Spinal cord (tissue), 9 donors: ENCODE measurements at regions not wholly inside any gene's neighbourhood (a gene's known extent, or its start where the extent isn't known, plus 50 kb on each side); places are given as distances from the start of the nearest gene placed in this dataset.

Experiments used
- DNase-seq, 6 donors: peaks; one replicate each; pipeline versions ENCODE4 v3.0.0 to v3.0.0-alpha.2; 2013 to 2015; ENCODE audit warnings: low spot score in 6 of 6, low read depth in 4 of 6
- H3K27ac ChIP-seq: one replicate; pipeline ENCODE4 v1.5.1; 2013; ENCODE audit warnings: low read depth, low read length, control low read depth
- H3K27me3 ChIP-seq: one replicate; pipeline ENCODE4 v1.6.1; 2013; ENCODE audit warnings: low read length; ENCODE audit not compliant: control insufficient read depth, insufficient read depth
- H3K36me3 ChIP-seq: one replicate; pipeline ENCODE4 v1.6.1; 2013; ENCODE audit warnings: low read length; ENCODE audit not compliant: control insufficient read depth, insufficient read depth
- H3K4me1 ChIP-seq: one replicate; pipeline ENCODE4 v1.6.1; 2013; ENCODE audit warnings: low read length; ENCODE audit not compliant: control insufficient read depth, insufficient read depth
- H3K4me3 ChIP-seq: one replicate; pipeline ENCODE4 v1.5.1; 2013; ENCODE audit warnings: low read depth, low read length, control low read depth
- H3K9me3 ChIP-seq: one replicate; pipeline ENCODE4 v1.6.1; 2013; ENCODE audit warnings: low read length; ENCODE audit not compliant: control insufficient read depth, insufficient read depth
- WGBS: methylation state at CpG from one replicate; pipeline ENCODE4 v1.1.5; 2013; ENCODE audit warnings: missing lambda C conversion rate; ENCODE audit not compliant: insufficient coverage; 5-methylcytosine and 5-hydroxymethylcytosine counted together
- donor health status: healthy.

DNA sequence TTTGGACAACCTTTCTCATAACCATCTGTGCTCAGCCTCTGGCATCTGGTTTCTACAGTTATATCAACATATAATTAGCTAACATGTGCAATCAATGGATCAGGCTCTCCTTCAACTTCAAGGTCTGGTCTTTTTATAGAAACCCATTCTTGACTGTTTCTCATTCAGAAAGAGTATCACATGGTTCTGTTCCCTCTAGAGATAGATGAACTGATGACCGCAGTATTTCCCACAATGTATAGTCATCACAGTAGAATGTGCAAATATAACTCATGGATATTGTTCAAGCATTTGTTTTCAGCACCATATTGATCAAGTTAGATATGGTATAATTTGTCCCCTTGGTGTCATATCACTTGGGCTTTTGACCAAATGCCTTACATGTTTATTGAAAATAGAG is 656.2 kb downstream of the FRK start:
- no peak for DNase-seq
- Histone ChIP-seq H3K9me3 (no peaks in the 10 kb centered on the region), H3K27ac (no peak overlapping the region), H3K36me3 (no peaks in the 10 kb centered on the region), H3K27me3 (no peaks in the 10 kb centered on the region), H3K4me1 (no peaks in the 10 kb centered on the region), H3K4me3 (no peak overlapping the region)
- no CpG with 5 or more reads among the region's 1 CpG for WGBS

DNA sequence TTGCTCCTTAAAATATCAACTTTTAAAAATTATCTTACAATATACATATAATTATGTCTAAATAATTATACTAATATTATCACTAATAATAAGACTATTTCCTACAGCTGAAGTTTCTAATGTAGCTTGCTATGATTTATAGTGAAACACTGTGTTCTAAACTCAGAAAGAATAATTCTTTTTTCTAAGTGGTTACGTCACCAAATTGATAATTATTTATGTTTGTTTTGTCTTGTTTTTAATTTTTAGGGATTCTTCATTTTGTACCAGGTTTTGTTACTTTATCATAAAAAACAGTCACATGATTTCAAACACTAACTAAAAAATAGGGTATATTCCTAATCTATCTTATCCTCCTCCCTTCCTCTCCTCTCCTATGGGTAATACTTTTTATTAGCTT is 662.1 kb downstream of the FRK start:
- H3K9me3 ChIP-seq = no peaks in the 10 kb centered on the region
- no peaks in the 10 kb centered on the region for H3K36me3 ChIP-seq
- no peak overlapping the region for H3K27ac ChIP-seq
- no peak for DNase-seq
- WGBS = no CpG with 5 or more reads among the region's 1 CpG
- no peaks in the 10 kb centered on the region for H3K4me1 ChIP-seq
- no peak overlapping the region for H3K4me3 ChIP-seq
- H3K27me3 ChIP-seq = no peaks in the 10 kb centered on the region

DNA sequence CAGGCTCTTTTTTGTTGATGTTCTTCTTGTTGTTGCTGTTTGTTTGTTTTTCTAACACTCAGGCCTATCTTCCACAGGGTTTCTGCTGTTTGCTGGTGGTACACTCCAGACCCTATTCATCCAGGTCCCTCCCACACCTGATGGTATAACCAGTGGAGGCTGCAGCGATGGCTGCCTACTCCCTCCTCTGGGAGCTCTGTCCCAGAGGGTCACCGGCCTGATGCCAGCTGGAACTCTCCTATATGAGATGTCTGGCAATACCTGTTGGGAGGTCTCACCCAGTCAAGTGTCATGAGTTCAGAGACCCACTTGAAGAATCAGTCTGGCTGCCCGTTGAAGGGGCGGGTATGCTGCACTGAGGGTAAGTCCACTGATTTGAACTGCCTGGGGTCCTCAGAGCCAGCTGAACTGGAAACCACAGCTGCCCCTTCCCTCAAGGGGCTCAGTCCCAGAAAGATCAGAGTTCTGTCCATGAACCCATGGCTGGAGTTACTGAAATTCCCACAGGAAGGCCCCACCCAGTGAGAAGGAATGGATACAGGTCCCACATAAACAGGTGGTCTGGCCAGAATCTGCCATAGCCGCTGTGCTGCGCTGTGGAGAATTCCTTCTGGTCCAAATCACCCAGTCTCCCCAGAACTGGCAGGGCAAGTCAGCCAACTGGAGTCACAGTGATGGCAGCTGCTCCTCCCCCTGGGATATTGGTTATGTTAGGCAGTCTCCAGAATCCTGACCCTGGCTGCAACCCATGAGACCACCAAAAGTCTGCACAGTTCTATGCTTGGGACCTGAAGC is 664.4 kb downstream of the FRK start:
- no peak overlapping the region for H3K4me3 ChIP-seq
- no peaks in the 10 kb centered on the region for H3K4me1 ChIP-seq
- DNase-seq = no peak
- H3K36me3 ChIP-seq = no peaks in the 10 kb centered on the region
- WGBS = 84% methylated on average over 6 of the region's 6 CpGs
- no peaks in the 10 kb centered on the region for H3K27me3 ChIP-seq
- peaks cover 1% of the 10 kb centered on the region for H3K9me3 ChIP-seq
- H3K27ac ChIP-seq = no peak overlapping the region

DNA sequence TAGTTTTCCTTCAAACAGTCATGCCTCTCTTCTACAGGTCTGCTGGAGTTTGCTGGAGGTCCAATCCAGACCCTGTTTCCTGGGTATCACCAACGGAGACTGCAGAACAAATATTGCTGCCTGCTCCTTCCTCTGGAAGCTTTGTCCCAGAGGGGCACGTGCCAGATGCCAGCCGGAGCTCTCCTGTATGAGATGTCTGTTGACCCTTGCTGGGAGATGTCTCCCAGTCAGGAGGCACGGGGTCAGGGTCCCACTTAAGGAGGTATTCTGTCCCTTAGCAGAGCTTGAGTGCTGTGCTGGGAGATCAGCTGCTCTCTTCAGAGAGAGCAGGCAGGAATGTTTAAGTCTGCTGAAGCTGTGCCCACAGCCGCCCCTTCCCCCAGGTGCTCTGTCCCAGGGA is 666.9 kb downstream of the FRK start:
- Histone ChIP-seq H3K4me1 (no peaks in the 10 kb centered on the region), H3K27me3 (no peaks in the 10 kb centered on the region), H3K36me3 (no peaks in the 10 kb centered on the region), H3K9me3 (peaks cover 1% of the 10 kb centered on the region), H3K27ac (no peak overlapping the region), H3K4me3 (no peak overlapping the region)
- WGBS = 95% methylated on average over 5 of the region's 5 CpGs
- DNase-seq = no peak

DNA sequence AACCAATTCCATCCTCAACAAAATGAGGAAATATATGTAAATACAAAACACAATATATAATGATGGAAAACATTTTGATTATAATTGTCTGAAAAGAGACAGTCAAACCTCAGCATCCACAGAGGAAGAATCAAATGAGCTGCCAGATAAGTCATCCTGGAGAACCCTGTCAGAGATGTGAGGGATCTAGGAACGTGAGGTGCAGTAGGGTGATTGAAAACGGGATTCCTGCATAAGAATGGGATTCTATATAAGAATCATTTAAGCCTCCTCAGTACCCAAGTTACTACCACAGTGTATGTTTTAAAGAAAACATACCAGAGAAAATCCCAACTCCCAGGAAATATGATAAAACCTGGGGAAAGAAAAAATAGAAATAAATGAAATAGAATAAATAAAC is 690.5 kb downstream of the FRK start:
- Histone ChIP-seq H3K4me1 (no peaks in the 10 kb centered on the region), H3K36me3 (no peaks in the 10 kb centered on the region), H3K4me3 (no peak overlapping the region), H3K27me3 (no peaks in the 10 kb centered on the region), H3K27ac (no peak overlapping the region), H3K9me3 (no peaks in the 10 kb centered on the region)
- DNase-seq = no peak
- no CpG with 5 or more reads among the region's 2 CpGs for WGBS

DNA sequence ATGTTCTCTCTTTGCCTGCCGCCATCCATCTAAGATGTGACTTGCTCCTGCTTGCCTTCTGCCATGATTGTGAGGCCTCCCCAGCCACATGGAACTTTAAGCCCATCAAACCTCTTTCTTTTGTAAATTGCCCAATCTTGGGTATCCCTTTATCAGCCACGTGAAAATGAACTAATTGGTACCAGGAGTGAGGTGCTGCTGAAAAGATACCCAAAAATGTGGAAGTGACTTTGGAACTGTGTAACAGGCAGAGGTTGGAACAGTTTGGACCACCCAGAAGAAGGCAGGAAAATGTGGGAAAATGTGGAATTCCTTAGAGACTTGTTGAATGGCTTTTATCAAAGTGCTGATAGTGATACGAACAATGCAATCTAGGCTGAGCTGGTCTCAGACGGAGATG is 694.9 kb downstream of the FRK start:
- WGBS = 100% methylated on average over 3 of the region's 4 CpGs
- no peak overlapping the region for H3K27ac ChIP-seq
- H3K4me3 ChIP-seq = no peak overlapping the region
- no peaks in the 10 kb centered on the region for H3K9me3 ChIP-seq
- H3K27me3 ChIP-seq = no peaks in the 10 kb centered on the region
- DNase-seq = no peak
- H3K36me3 ChIP-seq = no peaks in the 10 kb centered on the region
- no peaks in the 10 kb centered on the region for H3K4me1 ChIP-seq

DNA sequence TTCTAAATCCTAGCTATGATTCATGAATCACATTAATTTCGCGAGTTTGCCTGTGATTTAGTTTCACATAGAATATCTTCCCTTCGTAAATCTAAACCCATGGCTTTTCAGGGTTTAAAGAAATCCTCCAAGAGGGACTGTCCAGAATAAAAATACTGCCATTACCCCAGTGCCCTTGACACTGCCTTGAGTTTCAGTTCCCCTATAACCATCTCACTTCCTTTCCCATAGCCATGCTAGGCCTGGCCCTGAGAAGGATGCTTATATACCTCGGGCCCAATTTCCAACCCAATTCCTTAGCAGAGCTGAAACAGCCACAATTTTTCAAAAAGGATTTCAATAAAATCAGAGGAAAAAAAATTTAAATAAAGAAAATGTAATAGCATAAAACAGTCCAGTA is 697.3 kb downstream of the FRK start:
- Histone ChIP-seq H3K27me3 (no peaks in the 10 kb centered on the region), H3K27ac (no peak overlapping the region), H3K4me3 (no peak overlapping the region), H3K36me3 (no peaks in the 10 kb centered on the region), H3K4me1 (no peaks in the 10 kb centered on the region), H3K9me3 (no peaks in the 10 kb centered on the region)
- no peak for DNase-seq
- WGBS = 97% methylated on average over 3 of the region's 4 CpGs

DNA sequence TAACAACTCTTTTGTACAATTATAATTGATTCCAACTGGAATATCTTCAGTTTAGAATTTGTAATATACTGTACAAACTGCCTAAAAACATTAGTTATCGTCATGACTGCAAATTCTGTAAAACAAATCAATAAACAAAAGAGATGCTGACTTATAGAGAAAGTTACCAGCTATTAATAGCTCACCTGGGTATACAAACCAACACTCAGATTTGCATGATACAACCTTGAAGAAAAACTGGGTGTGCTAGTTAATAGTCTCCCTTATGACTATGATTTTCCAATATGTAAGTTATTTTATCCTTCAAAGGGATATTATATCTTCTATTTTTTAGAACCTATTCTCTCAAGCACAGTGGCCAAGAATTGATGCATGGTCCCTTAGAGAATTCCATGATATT is 698.5 kb downstream of the FRK start:
- H3K27ac ChIP-seq = no peak overlapping the region
- H3K27me3 ChIP-seq = no peaks in the 10 kb centered on the region
- no peaks in the 10 kb centered on the region for H3K36me3 ChIP-seq
- H3K4me1 ChIP-seq = no peaks in the 10 kb centered on the region
- no CpG with 5 or more reads among the region's 1 CpG for WGBS
- no peak overlapping the region for H3K4me3 ChIP-seq
- no peaks in the 10 kb centered on the region for H3K9me3 ChIP-seq
- no peak for DNase-seq

DNA sequence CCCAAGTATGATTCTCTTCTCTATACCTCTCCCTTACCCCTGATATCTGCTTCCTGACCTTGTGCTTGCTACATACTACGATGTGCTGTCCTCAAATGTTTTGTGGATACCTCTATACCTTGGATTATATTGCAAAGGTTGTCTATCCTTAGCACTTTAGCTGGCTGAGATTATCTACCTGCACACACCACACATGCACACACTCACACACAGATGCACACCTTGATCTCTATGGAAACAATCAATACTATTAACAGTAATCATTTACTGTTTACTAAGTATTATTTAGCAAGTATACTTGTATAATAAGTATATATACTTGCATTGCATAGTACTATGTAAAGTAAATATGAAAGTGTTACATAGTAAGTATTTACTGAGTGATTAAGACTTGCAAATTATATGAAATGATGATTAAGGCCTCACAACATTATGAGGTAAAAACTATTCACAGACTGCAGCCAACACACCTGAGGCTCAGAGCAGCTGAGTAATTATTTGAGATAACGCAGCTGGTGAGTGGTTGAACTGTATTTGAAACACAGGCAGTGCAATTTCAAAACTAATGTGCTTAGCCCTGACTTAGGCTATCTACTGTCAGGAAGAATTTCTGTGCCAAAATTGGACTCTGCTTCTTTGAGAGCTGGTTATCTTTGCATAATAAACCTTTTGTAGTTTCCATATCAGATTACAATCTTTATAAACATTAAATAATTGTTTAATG is 699.9 kb downstream of the FRK start:
- H3K9me3 ChIP-seq = no peaks in the 10 kb centered on the region
- H3K27ac ChIP-seq = no peak overlapping the region
- H3K4me1 ChIP-seq = no peaks in the 10 kb centered on the region
- H3K36me3 ChIP-seq = no peaks in the 10 kb centered on the region
- no peak overlapping the region for H3K4me3 ChIP-seq
- DNase-seq = peak in 1 of 6 donors; percentile 33
- no CpG with 5 or more reads among the region's 2 CpGs for WGBS
- H3K27me3 ChIP-seq = no peaks in the 10 kb centered on the region

DNA sequence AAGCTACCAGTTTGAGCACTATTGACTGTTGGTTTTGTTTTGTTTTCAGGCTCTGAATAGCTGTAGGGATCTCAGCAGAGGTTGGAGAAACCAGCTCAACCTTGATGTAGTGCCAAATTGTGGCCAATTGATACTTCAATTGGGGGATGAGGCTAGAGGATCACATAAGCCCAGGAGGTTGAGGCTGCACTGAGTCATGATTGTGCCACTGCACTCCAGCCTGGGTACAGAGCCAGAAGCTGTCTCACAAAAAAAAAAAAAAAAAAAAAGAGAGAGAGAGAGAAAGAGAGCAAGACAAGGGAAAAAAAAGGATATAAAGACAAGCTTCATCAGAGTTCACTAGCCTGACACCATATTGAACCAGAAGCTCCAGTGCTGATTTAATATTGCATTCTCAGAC is 702.1 kb downstream of the FRK start:
- no peaks in the 10 kb centered on the region for H3K4me1 ChIP-seq
- no peaks in the 10 kb centered on the region for H3K9me3 ChIP-seq
- H3K36me3 ChIP-seq = no peaks in the 10 kb centered on the region
- no peaks in the 10 kb centered on the region for H3K27me3 ChIP-seq
- H3K27ac ChIP-seq = no peak overlapping the region
- no peak for DNase-seq
- H3K4me3 ChIP-seq = no peak overlapping the region
